H9 (cell line): ENCODE measurements at regions not wholly inside any gene's neighbourhood (a gene's known extent, or its start where the extent isn't known, plus 50 kb on each side); places are given as distances from the start of the nearest gene placed in this dataset.

ENCODE experiments used
- DNase-seq: peaks from one replicate; pipeline ENCODE4 v3.0.0-alpha.2; 2017
- H2AFZ ChIP-seq: one replicate; pipeline ENCODE4 v1.6.1; 2013; ENCODE audit warnings: mild to moderate bottlenecking, low read length, control low read depth, moderate library complexity
- H2AK5ac ChIP-seq: 2 replicates; pipeline ENCODE4 v1.6.1; 2013; ENCODE audit warnings: low read length, control low read depth, mixed read lengths; ENCODE audit not compliant: insufficient read length
- H2BK120ac ChIP-seq: one replicate; pipeline ENCODE4 v1.6.1; 2013; ENCODE audit warnings: low read depth, mild to moderate bottlenecking, low read length, control low read depth, inconsistent platforms; ENCODE audit not compliant: poor library complexity, severe bottlenecking
- H2BK12ac ChIP-seq: 2 replicates; pipeline ENCODE4 v1.6.1; 2013; ENCODE audit warnings: low read length, control low read depth, mixed read lengths, low read depth; ENCODE audit not compliant: insufficient read length
- H2BK15ac ChIP-seq: 2 replicates; pipeline ENCODE4 v1.6.1; 2013; ENCODE audit warnings: low read depth, low read length, control low read depth
- H2BK20ac ChIP-seq: one replicate; pipeline ENCODE4 v1.6.1; 2013; ENCODE audit warnings: low read depth, mild to moderate bottlenecking, low read length, control low read depth, inconsistent platforms; ENCODE audit not compliant: poor library complexity, severe bottlenecking
- H2BK5ac ChIP-seq: 2 replicates; pipeline ENCODE4 v1.6.1; 2013; ENCODE audit warnings: low read length, control low read depth, mixed read lengths; ENCODE audit not compliant: insufficient read length
- H3K14ac ChIP-seq: 2 replicates; pipeline ENCODE4 v1.6.1; 2013; ENCODE audit warnings: low read length, control low read depth; ENCODE audit not compliant: insufficient read depth
- H3K18ac ChIP-seq: 2 replicates; pipeline ENCODE4 v1.6.1; 2013; ENCODE audit warnings: low read depth, mild to moderate bottlenecking, mixed read lengths, low read length, control low read depth; ENCODE audit not compliant: insufficient read length
- H3K23ac ChIP-seq: 2 replicates; pipeline ENCODE4 v1.6.1; 2013; ENCODE audit warnings: low read length, control low read depth, mixed read lengths, low read depth; ENCODE audit not compliant: insufficient read length
- H3K23me2 ChIP-seq: 2 replicates; pipeline ENCODE4 v1.6.1; 2013; ENCODE audit warnings: low read depth, mild to moderate bottlenecking, mixed read lengths, low read length, control low read depth; ENCODE audit not compliant: insufficient read length, poor library complexity, severe bottlenecking
- H3K27ac ChIP-seq: 2 replicates; pipeline ENCODE4 v1.5.1; 2013; ENCODE audit warnings: low read length, control low read depth, mixed read lengths, low read depth; ENCODE audit not compliant: insufficient read length
- H3K27me3 ChIP-seq: 2 replicates; pipeline ENCODE4 v1.6.1; 2013; ENCODE audit warnings: low read length, control low read depth, inconsistent platforms; ENCODE audit not compliant: insufficient read depth
- H3K4ac ChIP-seq: 2 replicates; pipeline ENCODE4 v1.6.1; 2013; ENCODE audit warnings: low read depth, mild to moderate bottlenecking, control low read depth, inconsistent platforms, low read length, moderate library complexity
- H3K4me1 ChIP-seq: 2 replicates; pipeline ENCODE4 v1.6.1; 2013; ENCODE audit warnings: low read length, control low read depth, inconsistent platforms; ENCODE audit not compliant: insufficient read depth
- H3K4me2 ChIP-seq: 2 replicates; pipeline ENCODE4 v1.6.1; 2013; ENCODE audit warnings: low read length, control low read depth, mixed read lengths; ENCODE audit not compliant: insufficient read length, insufficient read depth
- H3K56ac ChIP-seq: 2 replicates; pipeline ENCODE4 v1.6.1; 2013; ENCODE audit warnings: low read depth, mild to moderate bottlenecking, mixed read lengths, low read length, control low read depth; ENCODE audit not compliant: insufficient read length
- H3K79me1 ChIP-seq: 2 replicates; pipeline ENCODE4 v1.6.1; 2013; ENCODE audit warnings: low read depth, mild to moderate bottlenecking, moderate library complexity, low read length, control low read depth, inconsistent platforms; ENCODE audit not compliant: insufficient read depth, poor library complexity, severe bottlenecking
- H3K79me2 ChIP-seq: 2 replicates; pipeline ENCODE4 v1.6.1; 2013; ENCODE audit warnings: low read length, control low read depth, inconsistent platforms; ENCODE audit not compliant: insufficient read depth
- H3K9ac ChIP-seq: 2 replicates; pipeline ENCODE4 v1.6.1; 2013; ENCODE audit warnings: low read length, control low read depth, mixed read lengths; ENCODE audit not compliant: insufficient read length; ENCODE audit errors: extremely low read depth
- H3K9me3 ChIP-seq: one replicate; pipeline ENCODE4 v1.6.1; 2013; ENCODE audit warnings: low read depth, low read length, inconsistent platforms; ENCODE audit not compliant: control insufficient read depth
- H3T11ph ChIP-seq: one replicate; pipeline ENCODE4 v1.6.1; 2013; ENCODE audit warnings: mild to moderate bottlenecking, low read length, control low read depth, inconsistent platforms
- H4K20me1 ChIP-seq: one replicate; pipeline ENCODE4 v1.6.1; 2013; ENCODE audit not compliant: control insufficient read depth, insufficient read length, insufficient read depth
- H4K5ac ChIP-seq: 2 replicates; pipeline ENCODE4 v1.6.1; 2013; ENCODE audit warnings: low read depth, mild to moderate bottlenecking, mixed read lengths, low read length, control low read depth; ENCODE audit not compliant: insufficient read length
- H4K8ac ChIP-seq: replicated peaks from 2 replicates; pipeline ENCODE4 v1.6.1; 2013; ENCODE audit warnings: low read length, control low read depth, mixed read lengths, low read depth; ENCODE audit not compliant: insufficient read length
- H4K91ac ChIP-seq: 2 replicates; pipeline ENCODE4 v1.6.1; 2013; ENCODE audit warnings: low read depth, mild to moderate bottlenecking, moderate library complexity, mixed read lengths, low read length, control low read depth; ENCODE audit not compliant: insufficient read length
- H3K27ac Mint-ChIP-seq, 3 experiments: 2 replicates in 2 of 3; 3 replicates in 1 of 3; pipeline ENCODE4 v1.8.0; 2020 to 2021; ENCODE audit warnings: mixed read lengths in 3 of 3, mild to moderate bottlenecking in 1 of 3, moderate library complexity in 1 of 3
- H3K27me3 Mint-ChIP-seq: 2 replicates; pipeline ENCODE4 v1.8.0; 2021; ENCODE audit warnings: low read depth, mild to moderate bottlenecking, moderate library complexity, mixed read lengths
- H3K36me3 Mint-ChIP-seq, 3 experiments: 2 replicates in 2 of 3; 3 replicates in 1 of 3; pipeline ENCODE4 v1.8.0; 2020 to 2021; ENCODE audit warnings: low read depth in 3 of 3, mixed read lengths in 3 of 3; ENCODE audit not compliant: insufficient read depth in 1 of 3
- H3K4me1 Mint-ChIP-seq, 2 experiments: 2 replicates each; pipeline ENCODE4 v1.8.0; 2020; ENCODE audit warnings: mixed read lengths in 2 of 2
- H3K4me3 Mint-ChIP-seq, 2 experiments: 2 replicates in 1 of 2; 3 replicates in 1 of 2; pipeline ENCODE4 v1.8.0; 2020 to 2021; ENCODE audit warnings: mild to moderate bottlenecking in 2 of 2, mixed read lengths in 2 of 2, moderate library complexity in 1 of 2
- H3K9me3 Mint-ChIP-seq, 2 experiments: 2 replicates in 1 of 2; 3 replicates in 1 of 2; pipeline ENCODE4 v1.8.0; 2020; ENCODE audit warnings: mild to moderate bottlenecking in 2 of 2, mixed read lengths in 2 of 2, moderate library complexity in 1 of 2
- CTCF ChIP-seq: fragments of 200-600 bp; sonication (generic); conservative IDR thresholded peaks from 3 replicates; pipeline ENCODE4 v1.8.0; 2021; ENCODE audit warnings: antibody characterized with exemption, mild to moderate bottlenecking
- WGBS: extraction: QIAGEN DNeasy Blood & Tissue Kit; methylation state at CpG from one replicate; pipeline ENCODE4 v1.1.7; 2013; ENCODE audit warnings: missing lambda C conversion rate, low lambda C conversion rate, mixed read lengths; ENCODE audit not compliant: insufficient read length; ENCODE audit errors: extremely low coverage; 5-methylcytosine and 5-hydroxymethylcytosine counted together

- Histone ChIP-seq H3K27me3 (no peaks in the 10 kb centered on the region; the same call in 1 of the 2 replicates), H2BK15ac (no peak overlapping the region), H3K79me1 (no peaks in the 10 kb centered on the region), H4K8ac (no peak overlapping the region), H3K4me1 (no peaks in the 10 kb centered on the region), H2BK20ac (no peak overlapping the region), H3K23me2 (peaks cover 3% of the 10 kb centered on the region), H2BK12ac (no peak overlapping the region), H2BK120ac (no peak overlapping the region), H3K79me2 (no peaks in the 10 kb centered on the region), H3K4me2 (no peak overlapping the region), H3K56ac (no peak overlapping the region), H3K18ac (no peak overlapping the region), H2AK5ac (no peak overlapping the region), H2AFZ (no peak overlapping the region), H3K14ac (no peak overlapping the region), H3K23ac (no peak overlapping the region), H3K9me3 (no peaks in the 10 kb centered on the region), H4K91ac (no peak overlapping the region), H4K20me1 (no peaks in the 10 kb centered on the region), H3T11ph (no peak overlapping the region), H3K27ac (no peak overlapping the region), H2BK5ac (no peak overlapping the region), H4K5ac (no peak overlapping the region), H3K4ac (no peak overlapping the region), H3K9ac (no peak overlapping the region)
- peaks cover 16 to 22% of the 10 kb centered on the region in 2 experiments for H3K9me3 Mint-ChIP-seq
- H3K4me1 Mint-ChIP-seq, result peaks cover 6 to 16% of the 10 kb centered on the region in 2 experiments
- H3K27ac Mint-ChIP-seq, result no peak overlapping the region
- H3K4me3 Mint-ChIP-seq, result no peak overlapping the region
- H3K27me3 Mint-ChIP-seq, result peaks cover 10% of the 10 kb centered on the region
- DNase-seq, result no peak
- peaks cover 0 to 24% (median 12%) of the 10 kb centered on the region in 3 experiments; a peak in 6 of 7 replicates for H3K36me3 Mint-ChIP-seq
- TF ChIP-seq CTCF, result peak; percentile 61
- WGBS, result no CpG with 5 or more reads among the region's 12 CpGs
Observed at GRCh38 chr5:154642499-154643245, 112.5 kb upstream of the LARP1 start.
